ENCODE measurements at regions not wholly inside any gene's neighbourhood (a gene's known extent, or its start where the extent isn't known, plus 50 kb on each side); places are given as distances from the start of the nearest gene placed in this dataset.

GRCh38 chr3:181610973-181611265 is 100.8 kb upstream of the SOX2 start:
- 0 out of 2 replicates have a peak overlapping the region, but pooled peaks have one; percentile 71 for H2BK5ac ChIP-seq (ENCODE audit: low read depth, low read length)
- no peak overlapping the region; the same call in 1 of the 2 replicates for H2AK5ac ChIP-seq (ENCODE audit: low read depth, low read length)
- no peak overlapping the region for H3K18ac ChIP-seq (ENCODE audit: extremely low read depth, low read length)
- ChIA-PET POLR2A (ENCODE audit: partially characterized antibody) (no interaction called here), CTCF (ENCODE audit: partially characterized antibody) (interaction anchor here (0.8 to 1.4 kb wide), 2 partner anchors 8 to 90 kb away, joined by 3 to 4 read pairs; no protein-coding TSS in a partner anchor)
- peak overlapping the region; percentile 30 for H4K5ac ChIP-seq (ENCODE audit: insufficient read length, low read depth, low read length)
- peaks cover 0 to 7% (median 5%) of the 10 kb centered on the region in 4 experiments; a peak in 4 of 7 replicates for H3K4me1 ChIP-seq (replicated peaks in 1 of 4; ENCODE audit: control insufficient read depth in 3 of 4, insufficient read depth in 4 of 4, low read length in 3 of 4)
- no peaks in the 10 kb centered on the region for H3K9me3 ChIP-seq (ENCODE audit: insufficient read depth in 2 of 2, low read depth in 1 of 2, low read length in 1 of 2)
- H3K79me1 ChIP-seq (ENCODE audit: low read depth, low read length): no peaks in the 10 kb centered on the region
- 76% methylated on average over 2 of the region's 2 CpGs; no CpG with 5 or more reads in 1 of the 2 experiments for WGBS, 2 experiments (ENCODE audit: extremely low coverage in 1 of 2, insufficient coverage in 1 of 2, insufficient read length in 1 of 2, insufficient replicate concordance in 2 of 2, low coverage in 1 of 2, low lambda C conversion rate in 2 of 2, missing lambda C conversion rate in 1 of 2)
- H2AFZ ChIP-seq (ENCODE audit: low read length): no peak overlapping the region
- no peak overlapping the region for H3K14ac ChIP-seq (ENCODE audit: insufficient read length)
- no peak overlapping the region for H4K8ac ChIP-seq (ENCODE audit: extremely low read depth, insufficient read depth, low read length)
- no peaks in the 10 kb centered on the region for H3K36me3 ChIP-seq (ENCODE audit: control insufficient read depth in 2 of 4, insufficient read depth in 4 of 4, low read length in 3 of 4)
- H3K79me2 ChIP-seq (ENCODE audit: control insufficient read depth in 1 of 2, insufficient read depth in 2 of 2, low read length in 2 of 2): no peaks in the 10 kb centered on the region
- no peak overlapping the region for H3K23ac ChIP-seq (ENCODE audit: insufficient read length)
- H4K91ac ChIP-seq (replicated peaks; ENCODE audit: insufficient read length, low read length): no peak overlapping the region
- H3K4me2 ChIP-seq (ENCODE audit: insufficient read depth in 1 of 2, low read depth in 2 of 2, low read length in 2 of 2): peak overlapping the region in 1 of 2 experiments; percentile 70; a peak in 2 of 4 replicates
- H3K23me2 ChIP-seq (ENCODE audit: low read depth, low read length): no peaks in the 10 kb centered on the region; the same call in 1 of the 2 replicates
- no peak overlapping the region for H3K56ac ChIP-seq (replicated peaks; ENCODE audit: insufficient read length, low read depth, low read length)
- no peak overlapping the region; the same call in 1 of the 2 replicates for H2BK12ac ChIP-seq (ENCODE audit: low read depth, low read length)
- DNase-seq (ENCODE audit: low read depth in 1 of 2, low spot score in 2 of 2): no peak
- H3K4ac ChIP-seq (replicated peaks; ENCODE audit: insufficient read length, low read depth, low read length): no peak overlapping the region
- H2BK15ac ChIP-seq (ENCODE audit: low read length): no peak overlapping the region
- no peaks in the 10 kb centered on the region for H4K20me1 ChIP-seq (replicated peaks in 1 of 2; ENCODE audit: control insufficient read depth in 1 of 2, insufficient read depth in 2 of 2, low read length in 2 of 2)
- FAIRE-seq: no peak
- no peak overlapping the region for H2BK20ac ChIP-seq (ENCODE audit: low read length)
- H2BK120ac ChIP-seq (replicated peaks; ENCODE audit: low read depth, low read length): no peak overlapping the region
- H3K9ac ChIP-seq (replicated peaks in 1 of 4; ENCODE audit: extremely low read depth in 1 of 4, low read depth in 3 of 4, low read length in 3 of 4): no peak overlapping the region
- peak overlapping the region in 1 of 4 experiments; percentile 27; a peak in 1 of 8 replicates for H3K4me3 ChIP-seq (ENCODE audit: extremely low read depth in 1 of 4, insufficient read depth in 2 of 4, low read depth in 3 of 4, low read length in 4 of 4)
- TF ChIP-seq HDAC2 (IDR thresholded peaks at IDR 0.05; ENCODE audit: borderline replicate concordance in 1 of 2, low read depth in 2 of 2, low read length in 2 of 2) (no peak), GTF2F1 (IDR thresholded peaks at IDR 0.05; ENCODE audit: borderline replicate concordance, low read depth, low read length) (no peak)
- no peak overlapping the region; the same call in 1 of the 2 replicates for H3K27ac ChIP-seq (ENCODE audit: low read depth, low read length)
- H3K27me3 ChIP-seq (replicated peaks in 1 of 4; ENCODE audit: control insufficient read depth in 3 of 4, extremely low read depth in 1 of 4, insufficient read depth in 3 of 4, low read length in 3 of 4): no peaks in the 10 kb centered on the region
